ENCODE measurements at regions not wholly inside any gene's neighbourhood (a gene's known extent, or its start where the extent isn't known, plus 50 kb on each side); places are given as distances from the start of the nearest gene placed in this dataset.

GRCh38 chr9:81237565-81238231 is 451.6 kb downstream of the TLE1 start:
- no peaks in the 10 kb centered on the region for H3K4me1 ChIP-seq (ENCODE audit: control insufficient read depth, insufficient read depth, low read length)

GRCh38 chr9:81234924-81235610 is 454.3 kb downstream of the TLE1 start:
- H3K9ac ChIP-seq (ENCODE audit: low read depth, low read length), result no peak overlapping the region
- H3K27me3 ChIP-seq (ENCODE audit: control insufficient read depth, insufficient read depth, low read length), result no peaks in the 10 kb centered on the region
- H3K36me3 ChIP-seq (ENCODE audit: control insufficient read depth, insufficient read depth, low read length), result no peaks in the 10 kb centered on the region
- no peak overlapping the region for H3K4me3 ChIP-seq (ENCODE audit: low read depth, low read length)
- no peaks in the 10 kb centered on the region for H3K9me3 ChIP-seq (ENCODE audit: control insufficient read depth, insufficient read depth, low read length)
- no peaks in the 10 kb centered on the region for H3K4me1 ChIP-seq (ENCODE audit: control insufficient read depth, insufficient read depth, low read length)

More at GRCh38 chr9:81237565-81238231, 451.6 kb downstream of the TLE1 start:
- no peaks in the 10 kb centered on the region for H3K27me3 ChIP-seq (ENCODE audit: control insufficient read depth, insufficient read depth, low read length)
- no peak overlapping the region for H3K9ac ChIP-seq (ENCODE audit: low read depth, low read length)
- H3K36me3 ChIP-seq (ENCODE audit: control insufficient read depth, insufficient read depth, low read length), result no peaks in the 10 kb centered on the region
- H3K4me3 ChIP-seq (ENCODE audit: low read depth, low read length), result no peak overlapping the region
- no peaks in the 10 kb centered on the region for H3K9me3 ChIP-seq (ENCODE audit: control insufficient read depth, insufficient read depth, low read length)

- H3K27me3 ChIP-seq (ENCODE audit: control insufficient read depth, insufficient read depth, low read length), result no peaks in the 10 kb centered on the region
- no peaks in the 10 kb centered on the region for H3K36me3 ChIP-seq (ENCODE audit: control insufficient read depth, insufficient read depth, low read length)
- no peak overlapping the region for H3K9ac ChIP-seq (ENCODE audit: low read depth, low read length)
- H3K9me3 ChIP-seq (ENCODE audit: control insufficient read depth, insufficient read depth, low read length), result no peaks in the 10 kb centered on the region
- no peak overlapping the region for H3K4me3 ChIP-seq (ENCODE audit: low read depth, low read length)
- H3K4me1 ChIP-seq (ENCODE audit: control insufficient read depth, insufficient read depth, low read length), result no peaks in the 10 kb centered on the region
Measured at GRCh38 chr9:81231011-81231410, 458.3 kb downstream of the TLE1 start.

GRCh38 chr9:81227507-81228245 is 461.7 kb downstream of the TLE1 start:
- Histone ChIP-seq H3K36me3 (ENCODE audit: control insufficient read depth, insufficient read depth, low read length) (no peaks in the 10 kb centered on the region), H3K4me1 (ENCODE audit: control insufficient read depth, insufficient read depth, low read length) (no peaks in the 10 kb centered on the region), H3K9me3 (ENCODE audit: control insufficient read depth, insufficient read depth, low read length) (no peaks in the 10 kb centered on the region), H3K4me3 (ENCODE audit: low read depth, low read length) (no peak overlapping the region), H3K9ac (ENCODE audit: low read depth, low read length) (no peak overlapping the region), H3K27me3 (ENCODE audit: control insufficient read depth, insufficient read depth, low read length) (no peaks in the 10 kb centered on the region)

- no peak overlapping the region for H3K9ac ChIP-seq (ENCODE audit: low read depth, low read length)
- H3K9me3 ChIP-seq (ENCODE audit: control insufficient read depth, insufficient read depth, low read length), result no peaks in the 10 kb centered on the region
- H3K27me3 ChIP-seq (ENCODE audit: control insufficient read depth, insufficient read depth, low read length), result no peaks in the 10 kb centered on the region
- H3K4me3 ChIP-seq (ENCODE audit: low read depth, low read length), result no peak overlapping the region
- H3K36me3 ChIP-seq (ENCODE audit: control insufficient read depth, insufficient read depth, low read length), result no peaks in the 10 kb centered on the region
- no peaks in the 10 kb centered on the region for H3K4me1 ChIP-seq (ENCODE audit: control insufficient read depth, insufficient read depth, low read length)
Measured at GRCh38 chr9:81225596-81225995, 463.8 kb downstream of the TLE1 start.

- Histone ChIP-seq H3K9ac (ENCODE audit: low read depth, low read length) (no peak overlapping the region), H3K9me3 (ENCODE audit: control insufficient read depth, insufficient read depth, low read length) (no peaks in the 10 kb centered on the region), H3K27me3 (ENCODE audit: control insufficient read depth, insufficient read depth, low read length) (no peaks in the 10 kb centered on the region), H3K4me3 (ENCODE audit: low read depth, low read length) (no peak overlapping the region), H3K36me3 (ENCODE audit: control insufficient read depth, insufficient read depth, low read length) (no peaks in the 10 kb centered on the region), H3K4me1 (ENCODE audit: control insufficient read depth, insufficient read depth, low read length) (no peaks in the 10 kb centered on the region)
Measured at GRCh38 chr9:81224166-81225081, 464.9 kb downstream of the TLE1 start.

GRCh38 chr9:81214975-81215374 is 474.4 kb downstream of the TLE1 start:
- Histone ChIP-seq H3K9ac (ENCODE audit: low read depth, low read length) (no peak overlapping the region), H3K4me1 (ENCODE audit: control insufficient read depth, insufficient read depth, low read length) (no peaks in the 10 kb centered on the region), H3K9me3 (ENCODE audit: control insufficient read depth, insufficient read depth, low read length) (no peaks in the 10 kb centered on the region), H3K27me3 (ENCODE audit: control insufficient read depth, insufficient read depth, low read length) (no peaks in the 10 kb centered on the region), H3K36me3 (ENCODE audit: control insufficient read depth, insufficient read depth, low read length) (peaks cover 3% of the 10 kb centered on the region), H3K4me3 (ENCODE audit: low read depth, low read length) (no peak overlapping the region)

GRCh38 chr9:81213456-81213855 is 475.9 kb downstream of the TLE1 start:
- Histone ChIP-seq H3K27me3 (ENCODE audit: control insufficient read depth, insufficient read depth, low read length) (no peaks in the 10 kb centered on the region), H3K4me3 (ENCODE audit: low read depth, low read length) (no peak overlapping the region), H3K9ac (ENCODE audit: low read depth, low read length) (no peak overlapping the region), H3K9me3 (ENCODE audit: control insufficient read depth, insufficient read depth, low read length) (no peaks in the 10 kb centered on the region), H3K36me3 (ENCODE audit: control insufficient read depth, insufficient read depth, low read length) (peaks cover 3% of the 10 kb centered on the region), H3K4me1 (ENCODE audit: control insufficient read depth, insufficient read depth, low read length) (no peaks in the 10 kb centered on the region)

- no peaks in the 10 kb centered on the region for H3K4me1 ChIP-seq (ENCODE audit: control insufficient read depth, insufficient read depth, low read length)
- H3K27me3 ChIP-seq (ENCODE audit: control insufficient read depth, insufficient read depth, low read length), result no peaks in the 10 kb centered on the region
- H3K4me3 ChIP-seq (ENCODE audit: low read depth, low read length), result no peak overlapping the region
- H3K9me3 ChIP-seq (ENCODE audit: control insufficient read depth, insufficient read depth, low read length), result no peaks in the 10 kb centered on the region
- H3K9ac ChIP-seq (ENCODE audit: low read depth, low read length), result no peak overlapping the region
- H3K36me3 ChIP-seq (ENCODE audit: control insufficient read depth, insufficient read depth, low read length), result no peaks in the 10 kb centered on the region
Measured at GRCh38 chr9:81211741-81212140, 477.6 kb downstream of the TLE1 start.

- Histone ChIP-seq H3K9me3 (ENCODE audit: control insufficient read depth, insufficient read depth, low read length) (no peaks in the 10 kb centered on the region), H3K27me3 (ENCODE audit: control insufficient read depth, insufficient read depth, low read length) (no peaks in the 10 kb centered on the region)
Measured at GRCh38 chr9:81207651-81208050, 481.7 kb downstream of the TLE1 start.

GRCh38 chr9:81202292-81202691 is 487.1 kb downstream of the TLE1 start:
- H3K4me3 ChIP-seq (ENCODE audit: low read depth, low read length), result no peak overlapping the region
- H3K27me3 ChIP-seq (ENCODE audit: control insufficient read depth, insufficient read depth, low read length), result no peaks in the 10 kb centered on the region
- no peak overlapping the region for H3K9ac ChIP-seq (ENCODE audit: low read depth, low read length)
- no peaks in the 10 kb centered on the region for H3K36me3 ChIP-seq (ENCODE audit: control insufficient read depth, insufficient read depth, low read length)
- H3K9me3 ChIP-seq (ENCODE audit: control insufficient read depth, insufficient read depth, low read length), result no peaks in the 10 kb centered on the region
- no peaks in the 10 kb centered on the region for H3K4me1 ChIP-seq (ENCODE audit: control insufficient read depth, insufficient read depth, low read length)

More at GRCh38 chr9:81207651-81208050, 481.7 kb downstream of the TLE1 start:
- Histone ChIP-seq H3K4me1 (ENCODE audit: control insufficient read depth, insufficient read depth, low read length) (no peaks in the 10 kb centered on the region), H3K9ac (ENCODE audit: low read depth, low read length) (no peak overlapping the region), H3K4me3 (ENCODE audit: low read depth, low read length) (no peak overlapping the region), H3K36me3 (ENCODE audit: control insufficient read depth, insufficient read depth, low read length) (no peaks in the 10 kb centered on the region)

Measured in iPS-15b (cell line).